HepG2 (cell line): ENCODE measurements at regions not wholly inside any gene's neighbourhood (a gene's known extent, or its start where the extent isn't known, plus 50 kb on each side); places are given as distances from the start of the nearest gene placed in this dataset.

Source experiments
- ATAC-seq: fragments of 200-7000 bp; cut with Tn5 transposase; 3 replicates; pipeline ENCODE4 v1.9.1; 2020; ENCODE audit warnings: mild to moderate bottlenecking, moderate library complexity
- BruUV-seq: library from RNA; stranded (reverse); fragments of 400-500 nt; replicated peaks from 2 replicates; lab custom pipeline; 2021; lab: Mats Ljungman, UMichigan
- CTCF ChIA-PET: fragments of 300-600 bp; formaldehyde crosslinking; extraction: SDS; loops from one replicate; lab custom pipeline; 2021; ENCODE audit warnings: low total read pairs, inconsistent platforms, low intra/inter-chr PET ratio; lab: Yijun Ruan, JAX
- POLR2A ChIA-PET: fragments of 350-600 bp; sonication (Branson Sonifier 250); formaldehyde crosslinking; loops from one replicate; lab custom pipeline; 2020; ENCODE audit warnings: antibody characterized with exemption, inconsistent platforms; lab: Yijun Ruan, JAX
- DNase-seq: peaks from one replicate; pipeline ENCODE4 v3.0.0-alpha.2; 2015; ENCODE audit warnings: low spot score
- FAIRE-seq: peaks from 3 replicates; lab custom pipeline; 2011; peaks lifted over from hg19 to GRCh38; lab: Jason Lieb, UNC
- H2AFZ ChIP-seq: one replicate; pipeline ENCODE4 v1.6.1; 2011; ENCODE audit warnings: low read length, inconsistent platforms
- H3K27ac ChIP-seq: fragments of 300-600 bp; 3 replicates; pipeline ENCODE4 v1.8.0; 2011; ENCODE audit warnings: mixed run types, mild to moderate bottlenecking, mixed read lengths, low read length, inconsistent platforms; ENCODE audit not compliant: insufficient read depth; ENCODE audit errors: extremely low read length
- H3K27me3 ChIP-seq, 2 experiments: fragments of 200-600 bp in 1 of 2; 2 replicates in 1 of 2; 3 replicates in 1 of 2; pipeline versions ENCODE4 v1.6.0 to v1.8.0; 2011; ENCODE audit warnings: low read length in 2 of 2, mild to moderate bottlenecking in 2 of 2, moderate library complexity in 2 of 2, inconsistent platforms in 1 of 2; ENCODE audit not compliant: insufficient read depth in 2 of 2, control insufficient read depth in 1 of 2
- H3K36me3 ChIP-seq, 2 experiments: fragments of 200-600 bp in 1 of 2; replicated peaks in 1 of 2; 2 replicates in 1 of 2; 3 replicates in 1 of 2; pipeline versions ENCODE4 v1.5.1 to v1.8.0; 2011; ENCODE audit warnings: low read length in 2 of 2, inconsistent platforms in 1 of 2; ENCODE audit not compliant: insufficient read depth in 2 of 2, control insufficient read depth in 1 of 2
- H3K4me1 ChIP-seq: 2 replicates; pipeline ENCODE4 v1.5.1; 2012; ENCODE audit warnings: low read length, inconsistent platforms; ENCODE audit not compliant: insufficient read depth
- H3K4me2 ChIP-seq: 2 replicates; pipeline ENCODE4 v1.6.0; 2011; ENCODE audit warnings: low read depth, low read length, inconsistent platforms
- H3K4me3 ChIP-seq, 3 experiments: fragments of 200-600 bp in 1 of 3; sonication (generic), shearing (Covaris generic) in 1 of 3; replicated peaks in 1 of 3; 2 replicates each; pipeline ENCODE4 v1.5.1; 2011 to 2016; ENCODE audit warnings: low read length in 3 of 3, inconsistent platforms in 2 of 3, low read depth in 2 of 3, mild to moderate bottlenecking in 2 of 3, control low read depth in 1 of 3, mixed read lengths in 1 of 3; ENCODE audit not compliant: insufficient read depth in 1 of 3
- H3K79me2 ChIP-seq: one replicate; pipeline ENCODE4 v1.6.1; 2011; ENCODE audit warnings: low read length, inconsistent platforms; ENCODE audit not compliant: insufficient read depth
- H3K9ac ChIP-seq: 2 replicates; pipeline ENCODE4 v1.6.0; 2011; ENCODE audit warnings: mild to moderate bottlenecking, low read depth, low read length, inconsistent platforms; ENCODE audit not compliant: insufficient read depth
- H3K9me3 ChIP-seq: 2 replicates; pipeline ENCODE4 v1.5.1; 2012; ENCODE audit warnings: mild to moderate bottlenecking, low read length
- H4K20me1 ChIP-seq: 2 replicates; pipeline ENCODE4 v1.6.0; 2011; ENCODE audit warnings: inconsistent platforms, mild to moderate bottlenecking, low read length, moderate library complexity; ENCODE audit not compliant: insufficient read depth
- CBX5 ChIP-seq: sonication (generic); formaldehyde crosslinking; IDR thresholded peaks from 2 replicates; pipeline ENCODE4 v1.4.0; 2020; ENCODE audit warnings: missing genetic modification reagents, borderline replicate concordance
- DMAP1 ChIP-seq: IDR thresholded peaks from 2 replicates; pipeline ENCODE4 v1.6.1; 2016
- NFE2L2 ChIP-seq: fragments of 150-350 bp; IDR thresholded peaks from 2 replicates; pipeline ENCODE4 v1.6.1; 2014; ENCODE audit warnings: low read length
- NFYC ChIP-seq: IDR thresholded peaks from 2 replicates; pipeline ENCODE4 v1.6.1; 2016; ENCODE audit warnings: missing genetic modification reagents, missing compliant biosample characterization
- NR3C1 ChIP-seq: sonication (generic); formaldehyde crosslinking; IDR thresholded peaks from 2 replicates; pipeline ENCODE4 v1.4.0; 2020; ENCODE audit warnings: missing genetic modification reagents
- PHF8 ChIP-seq: sonication (generic); formaldehyde crosslinking; IDR thresholded peaks from 2 replicates; pipeline ENCODE4 v1.5.0; 2020; ENCODE audit warnings: missing genetic modification reagents
- SMC3 ChIP-seq: IDR thresholded peaks from 2 replicates; pipeline ENCODE4 v1.6.1; 2011; ENCODE audit warnings: low read length, improper control_type of control experiment
- ZFP62 ChIP-seq: sonication (generic); formaldehyde crosslinking; IDR thresholded peaks from 2 replicates; pipeline ENCODE4 v1.4.0; 2020; ENCODE audit warnings: missing genetic modification reagents
- ZNF460 ChIP-seq: sonication (generic); formaldehyde crosslinking; IDR thresholded peaks from 2 replicates; pipeline ENCODE4 v1.5.1; 2020; ENCODE audit warnings: missing genetic modification reagents, mild to moderate bottlenecking, borderline replicate concordance
- ZNF572 ChIP-seq: sonication (generic); formaldehyde crosslinking; IDR thresholded peaks from 2 replicates; pipeline ENCODE4 v1.5.1; 2020; ENCODE audit warnings: mild to moderate bottlenecking, missing genetic modification reagents
- ZNF644 ChIP-seq: IDR thresholded peaks from 2 replicates; pipeline ENCODE4 v1.6.1; 2016; ENCODE audit warnings: low read depth
- ZNF672 ChIP-seq: sonication (generic); formaldehyde crosslinking; IDR thresholded peaks from 2 replicates; pipeline ENCODE4 v1.8.1; 2022; ENCODE audit warnings: missing genetic modification reagents
- ZNF839 ChIP-seq: sonication (generic); formaldehyde crosslinking; IDR thresholded peaks from 2 replicates; pipeline ENCODE4 v1.4.0; 2020; ENCODE audit warnings: missing genetic modification reagents, mild to moderate bottlenecking, borderline replicate concordance
- WGBS: methylation state at CpG from one replicate; pipeline ENCODE4 v1.1.6; 2017; ENCODE audit warnings: low lambda C conversion rate; 5-methylcytosine and 5-hydroxymethylcytosine counted together
- in situ Hi-C: cut with HindIII; loops from 2 replicates; pipeline ENCODE4 v1.10.0; 2017; ENCODE audit warnings: low pct_unique_long_range_greater_than_20kb; ENCODE audit not compliant: extremely low pct_ligation_motif_present
- intact Hi-C: fragments of 100-400 bp; cut with micrococcal nuclease; formaldehyde crosslinking; loops from one replicate; pipeline ENCODE4 v1.10.0; 2022; ENCODE audit not compliant: unreplicated experiment
- TF ChIP-seq, protein P1 (sequence below): sonication (generic); formaldehyde crosslinking; IDR thresholded peaks from 2 replicates; pipeline ENCODE4 v1.5.1; 2020; ENCODE audit warnings: missing genetic modification reagents, mild to moderate bottlenecking, borderline replicate concordance
- TF ChIP-seq, protein P2 (sequence below): sonication (generic); formaldehyde crosslinking; IDR thresholded peaks from 2 replicates; pipeline ENCODE4 v1.4.0; 2020; ENCODE audit warnings: missing genetic modification reagents
- TF ChIP-seq, protein P3 (sequence below): sonication (generic); formaldehyde crosslinking; conservative IDR thresholded peaks from 2 replicates; pipeline ENCODE4 v1.8.1; 2023; ENCODE audit warnings: missing genetic modification reagents
- TF ChIP-seq, protein P4 (sequence below): sonication (generic); formaldehyde crosslinking; IDR thresholded peaks from 2 replicates; pipeline ENCODE4 v1.8.1; 2023; ENCODE audit warnings: mild to moderate bottlenecking, missing genetic modification reagents

DNA sequence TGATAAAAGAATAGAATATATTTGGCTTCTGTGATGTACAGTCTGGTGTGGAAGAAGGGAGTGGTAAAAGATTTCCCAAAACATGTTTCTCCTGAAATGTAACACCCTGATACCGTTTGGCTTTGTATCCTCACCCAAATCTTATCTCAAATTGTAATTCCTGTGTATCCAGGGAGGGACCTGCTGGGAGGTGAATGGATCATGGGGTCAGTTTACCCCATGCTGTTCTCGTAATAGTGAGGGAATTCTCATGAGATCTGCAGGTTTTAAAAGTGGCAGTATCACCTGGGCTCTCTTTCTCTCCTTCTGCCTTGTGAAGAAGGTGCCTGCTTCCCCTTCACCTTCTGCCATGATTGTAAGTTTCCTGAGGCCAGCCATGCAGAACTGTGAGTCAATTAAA is 1070.8 kb downstream of the IGSF11 start:
- Histone ChIP-seq H3K9ac (no peak overlapping the region), H2AFZ (no peak overlapping the region), H3K4me1 (no peaks in the 10 kb centered on the region), H3K79me2 (no peaks in the 10 kb centered on the region), H3K9me3 (no peaks in the 10 kb centered on the region), H3K4me3 (no peak overlapping the region), H3K27me3 (no peaks in the 10 kb centered on the region), H4K20me1 (no peaks in the 10 kb centered on the region), H3K4me2 (no peak overlapping the region), H3K36me3 (no peaks in the 10 kb centered on the region), H3K27ac (no peak overlapping the region)
- in situ Hi-C loops (no loop called here), intact Hi-C loops (no loop called here)
- WGBS, result 0% methylated on average over 2 of the region's 2 CpGs
- DNase-seq (no peak), FAIRE-seq (no peak), ATAC-seq (no peak)
- CTCF ChIA-PET, result no interaction called here
- POLR2A ChIA-PET, result no interaction called here
- no TSS peak for BruUV-seq
- TF ChIP-seq ZNF644 (CRISPR knock-in tag), result no peak
- TF ChIP-seq ZNF839, result no peak
- no peak for TF ChIP-seq NFYC (CRISPR knock-in tag)
- TF ChIP-seq, protein P1, sequence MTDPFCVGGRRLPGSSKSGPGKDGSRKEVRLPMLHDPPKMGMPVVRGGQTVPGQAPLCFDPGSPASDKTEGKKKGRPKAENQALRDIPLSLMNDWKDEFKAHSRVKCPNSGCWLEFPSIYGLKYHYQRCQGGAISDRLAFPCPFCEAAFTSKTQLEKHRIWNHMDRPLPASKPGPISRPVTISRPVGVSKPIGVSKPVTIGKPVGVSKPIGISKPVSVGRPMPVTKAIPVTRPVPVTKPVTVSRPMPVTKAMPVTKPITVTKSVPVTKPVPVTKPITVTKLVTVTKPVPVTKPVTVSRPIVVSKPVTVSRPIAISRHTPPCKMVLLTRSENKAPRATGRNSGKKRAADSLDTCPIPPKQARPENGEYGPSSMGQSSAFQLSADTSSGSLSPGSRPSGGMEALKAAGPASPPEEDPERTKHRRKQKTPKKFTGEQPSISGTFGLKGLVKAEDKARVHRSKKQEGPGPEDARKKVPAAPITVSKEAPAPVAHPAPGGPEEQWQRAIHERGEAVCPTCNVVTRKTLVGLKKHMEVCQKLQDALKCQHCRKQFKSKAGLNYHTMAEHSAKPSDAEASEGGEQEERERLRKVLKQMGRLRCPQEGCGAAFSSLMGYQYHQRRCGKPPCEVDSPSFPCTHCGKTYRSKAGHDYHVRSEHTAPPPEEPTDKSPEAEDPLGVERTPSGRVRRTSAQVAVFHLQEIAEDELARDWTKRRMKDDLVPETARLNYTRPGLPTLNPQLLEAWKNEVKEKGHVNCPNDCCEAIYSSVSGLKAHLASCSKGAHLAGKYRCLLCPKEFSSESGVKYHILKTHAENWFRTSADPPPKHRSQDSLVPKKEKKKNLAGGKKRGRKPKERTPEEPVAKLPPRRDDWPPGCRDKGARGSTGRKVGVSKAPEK (CRISPR knock-in tag), result no peak
- TF ChIP-seq, protein P2, sequence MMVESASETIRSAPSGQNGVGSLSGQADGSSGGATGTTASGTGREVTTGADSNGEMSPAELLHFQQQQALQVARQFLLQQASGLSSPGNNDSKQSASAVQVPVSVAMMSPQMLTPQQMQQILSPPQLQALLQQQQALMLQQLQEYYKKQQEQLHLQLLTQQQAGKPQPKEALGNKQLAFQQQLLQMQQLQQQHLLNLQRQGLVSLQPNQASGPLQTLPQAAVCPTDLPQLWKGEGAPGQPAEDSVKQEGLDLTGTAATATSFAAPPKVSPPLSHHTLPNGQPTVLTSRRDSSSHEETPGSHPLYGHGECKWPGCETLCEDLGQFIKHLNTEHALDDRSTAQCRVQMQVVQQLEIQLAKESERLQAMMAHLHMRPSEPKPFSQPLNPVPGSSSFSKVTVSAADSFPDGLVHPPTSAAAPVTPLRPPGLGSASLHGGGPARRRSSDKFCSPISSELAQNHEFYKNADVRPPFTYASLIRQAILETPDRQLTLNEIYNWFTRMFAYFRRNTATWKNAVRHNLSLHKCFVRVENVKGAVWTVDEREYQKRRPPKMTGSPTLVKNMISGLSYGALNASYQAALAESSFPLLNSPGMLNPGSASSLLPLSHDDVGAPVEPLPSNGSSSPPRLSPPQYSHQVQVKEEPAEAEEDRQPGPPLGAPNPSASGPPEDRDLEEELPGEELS (CRISPR knock-in tag), result no peak
- no peak for TF ChIP-seq SMC3
- TF ChIP-seq, protein P3, sequence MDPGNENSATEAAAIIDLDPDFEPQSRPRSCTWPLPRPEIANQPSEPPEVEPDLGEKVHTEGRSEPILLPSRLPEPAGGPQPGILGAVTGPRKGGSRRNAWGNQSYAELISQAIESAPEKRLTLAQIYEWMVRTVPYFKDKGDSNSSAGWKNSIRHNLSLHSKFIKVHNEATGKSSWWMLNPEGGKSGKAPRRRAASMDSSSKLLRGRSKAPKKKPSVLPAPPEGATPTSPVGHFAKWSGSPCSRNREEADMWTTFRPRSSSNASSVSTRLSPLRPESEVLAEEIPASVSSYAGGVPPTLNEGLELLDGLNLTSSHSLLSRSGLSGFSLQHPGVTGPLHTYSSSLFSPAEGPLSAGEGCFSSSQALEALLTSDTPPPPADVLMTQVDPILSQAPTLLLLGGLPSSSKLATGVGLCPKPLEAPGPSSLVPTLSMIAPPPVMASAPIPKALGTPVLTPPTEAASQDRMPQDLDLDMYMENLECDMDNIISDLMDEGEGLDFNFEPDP, result no peak
- TF ChIP-seq ZFP62 (CRISPR knock-in tag), result no peak
- no peak for TF ChIP-seq DMAP1 (CRISPR knock-in tag)
- TF ChIP-seq ZNF572 (CRISPR knock-in tag), result no peak
- no peak for TF ChIP-seq NFE2L2
- TF ChIP-seq, protein P4, sequence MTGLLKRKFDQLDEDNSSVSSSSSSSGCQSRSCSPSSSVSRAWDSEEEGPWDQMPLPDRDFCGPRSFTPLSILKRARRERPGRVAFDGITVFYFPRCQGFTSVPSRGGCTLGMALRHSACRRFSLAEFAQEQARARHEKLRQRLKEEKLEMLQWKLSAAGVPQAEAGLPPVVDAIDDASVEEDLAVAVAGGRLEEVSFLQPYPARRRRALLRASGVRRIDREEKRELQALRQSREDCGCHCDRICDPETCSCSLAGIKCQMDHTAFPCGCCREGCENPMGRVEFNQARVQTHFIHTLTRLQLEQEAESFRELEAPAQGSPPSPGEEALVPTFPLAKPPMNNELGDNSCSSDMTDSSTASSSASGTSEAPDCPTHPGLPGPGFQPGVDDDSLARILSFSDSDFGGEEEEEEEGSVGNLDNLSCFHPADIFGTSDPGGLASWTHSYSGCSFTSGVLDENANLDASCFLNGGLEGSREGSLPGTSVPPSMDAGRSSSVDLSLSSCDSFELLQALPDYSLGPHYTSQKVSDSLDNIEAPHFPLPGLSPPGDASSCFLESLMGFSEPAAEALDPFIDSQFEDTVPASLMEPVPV (CRISPR knock-in tag), result no peak
- no peak for TF ChIP-seq ZNF460 (CRISPR knock-in tag)
- no peak for TF ChIP-seq ZNF672 (CRISPR knock-in tag)
- no peak for TF ChIP-seq NR3C1
- TF ChIP-seq CBX5 (CRISPR knock-in tag), result no peak
- TF ChIP-seq PHF8 (CRISPR knock-in tag), result no peak
